Kidney (tissue), 13 donors: ENCODE measurements at regions not wholly inside any gene's neighbourhood (a gene's known extent, or its start where the extent isn't known, plus 50 kb on each side); places are given as distances from the start of the nearest gene placed in this dataset.

Source experiments
- DNase-seq, 5 donors: peaks; one replicate each; pipeline ENCODE4 v3.0.0-alpha.2; 2013 to 2020
- FAIRE-seq: peaks from 2 replicates; lab custom pipeline; 2012; peaks lifted over from hg19 to GRCh38; lab: Jason Lieb, UNC
- H3K27ac ChIP-seq, 2 donors: one replicate each; pipeline ENCODE4 v1.7.0; 2013; ENCODE audit warnings: low read depth in 2 of 2, low read length in 2 of 2, inconsistent platforms in 1 of 2
- H3K27me3 ChIP-seq: one replicate; pipeline ENCODE4 v1.7.1; 2013; ENCODE audit warnings: low read length, inconsistent platforms; ENCODE audit not compliant: control insufficient read depth, insufficient read depth
- H3K36me3 ChIP-seq, 3 donors: one replicate each; pipeline versions ENCODE4 v1.7.0 to v1.7.1; 2013; ENCODE audit warnings: low read length in 3 of 3, control low read depth in 1 of 3, inconsistent platforms in 1 of 3; ENCODE audit not compliant: insufficient read depth in 3 of 3, control insufficient read depth in 2 of 3
- H3K4me1 ChIP-seq, 3 donors: one replicate each; pipeline versions ENCODE4 v1.7.0 to v1.7.1; 2013; ENCODE audit warnings: low read length in 3 of 3, inconsistent platforms in 1 of 3, low read depth in 1 of 3; ENCODE audit not compliant: control insufficient read depth in 2 of 3, insufficient read depth in 2 of 3
- H3K4me3 ChIP-seq, 3 donors: one replicate each; pipeline versions ENCODE4 v1.7.0 to v1.8.1; 2013; ENCODE audit warnings: low read length in 3 of 3, control low read depth in 1 of 3, inconsistent platforms in 1 of 3
- H3K9ac ChIP-seq, 3 donors: one replicate each; pipeline versions ENCODE4 v1.7.0 to v1.7.1; 2013; ENCODE audit warnings: low read length in 3 of 3, control low read depth in 1 of 3, inconsistent platforms in 1 of 3
- H3K9me3 ChIP-seq, 3 donors: one replicate each; pipeline versions ENCODE4 v1.7.0 to v1.7.1; 2013; ENCODE audit warnings: low read length in 3 of 3, control low read depth in 1 of 3, inconsistent platforms in 1 of 3; ENCODE audit not compliant: control insufficient read depth in 2 of 3, insufficient read depth in 1 of 3
- CTCF ChIP-seq: IDR thresholded peaks from 3 replicates; pipeline ENCODE4 v1.5.1; 2012; ENCODE audit warnings: mild to moderate bottlenecking, moderate library complexity, borderline replicate concordance; ENCODE audit not compliant: insufficient read depth; ENCODE audit errors: extremely low read depth
- intact Hi-C: fragments of 100-400 bp; cut with DNase I; formaldehyde crosslinking; loops from one replicate; pipeline ENCODE4 v1.11.1; 2022
- donor health status: control.
- donor health status: control.
- donor health status: control.
- donor health status: control.
- donor health status: control.
- donor health status: DM: yes; HTN: yes; CAD: no.
- donor health status: Normal renal cell carcinoma (clear cell type).

- H3K27ac ChIP-seq = no peak overlapping the region
- FAIRE-seq (no peak), DNase-seq (peak in 3 of 5 donors; percentile 31 to 69 (median 67))
- no peaks in the 10 kb centered on the region for H3K27me3 ChIP-seq
- H3K9ac ChIP-seq = no peak overlapping the region
- H3K4me3 ChIP-seq = no peak overlapping the region
- no peaks in the 10 kb centered on the region for H3K9me3 ChIP-seq
- no peak for TF ChIP-seq CTCF
- intact Hi-C loops = no loop called here
- H3K4me1 ChIP-seq = peaks cover 9 to 23% (median 17%) of the 10 kb centered on the region in 3 donors
- H3K36me3 ChIP-seq = no peaks in the 10 kb centered on the region
Measured at GRCh38 chr6:21949211-21949801, 347.5 kb downstream of the PRL start.

GRCh38 chr6:21952367-21952766 is 344.5 kb downstream of the PRL start:
- intact Hi-C loops = no loop called here
- peaks cover 12 to 24% (median 17%) of the 10 kb centered on the region in 3 donors for H3K4me1 ChIP-seq

GRCh38 chr6:21953831-21954801 is 342.7 kb downstream of the PRL start:
- no peaks in the 10 kb centered on the region for H3K9me3 ChIP-seq
- H3K9ac ChIP-seq = no peak overlapping the region
- H3K27ac ChIP-seq = no peak overlapping the region
- no peaks in the 10 kb centered on the region for H3K36me3 ChIP-seq
- H3K27me3 ChIP-seq = no peaks in the 10 kb centered on the region
- H3K4me1 ChIP-seq = peaks cover 12 to 15% (median 14%) of the 10 kb centered on the region in 3 donors
- no peak for TF ChIP-seq CTCF
- DNase-seq = peak in 4 of 5 donors; percentile 75 to 90 (median 80)
- no peak overlapping the region for H3K4me3 ChIP-seq
- no peak for FAIRE-seq
- intact Hi-C loops = no loop called here

More at GRCh38 chr6:21952367-21952766, 344.5 kb downstream of the PRL start:
- DNase-seq (no peak), FAIRE-seq (no peak)
- Histone ChIP-seq H3K27me3 (no peaks in the 10 kb centered on the region), H3K9me3 (no peaks in the 10 kb centered on the region), H3K4me3 (no peak overlapping the region), H3K27ac (no peak overlapping the region), H3K36me3 (no peaks in the 10 kb centered on the region), H3K9ac (no peak overlapping the region)
- no peak for TF ChIP-seq CTCF
